ENCODE measurements at regions not wholly inside any gene's neighbourhood (a gene's known extent, or its start where the extent isn't known, plus 50 kb on each side); places are given as distances from the start of the nearest gene placed in this dataset.

GRCh38 chr16:86444261-86444660 is 66.1 kb upstream of the FOXF1 start:
- no peaks in the 10 kb centered on the region for H3K4me1 ChIP-seq (ENCODE audit: control insufficient read depth, insufficient read depth, low read length, unreplicated experiment)
- no peak overlapping the region for H3K4me3 ChIP-seq (ENCODE audit: low read depth, low read length)
- H3K27me3 ChIP-seq (ENCODE audit: insufficient read depth, low read length), result peaks cover 45% of the 10 kb centered on the region
- H3K79me2 ChIP-seq (ENCODE audit: control insufficient read depth, insufficient read depth, low read length, unreplicated experiment), result no peaks in the 10 kb centered on the region
- no peak overlapping the region for H2AFZ ChIP-seq (ENCODE audit: low read length, unreplicated experiment)
- H3K36me3 ChIP-seq (ENCODE audit: insufficient read depth, low read length), result no peaks in the 10 kb centered on the region
- no peak overlapping the region for H3K27ac ChIP-seq (ENCODE audit: low read depth, low read length)

- no peaks in the 10 kb centered on the region for H3K79me2 ChIP-seq (ENCODE audit: control insufficient read depth, insufficient read depth, low read length, unreplicated experiment)
- peaks cover 45% of the 10 kb centered on the region for H3K27me3 ChIP-seq (ENCODE audit: insufficient read depth, low read length)
- no peak overlapping the region for H3K27ac ChIP-seq (ENCODE audit: low read depth, low read length)
- no peaks in the 10 kb centered on the region for H3K36me3 ChIP-seq (ENCODE audit: insufficient read depth, low read length)
- H3K4me3 ChIP-seq (ENCODE audit: low read depth, low read length), result no peak overlapping the region
- no peaks in the 10 kb centered on the region for H3K4me1 ChIP-seq (ENCODE audit: control insufficient read depth, insufficient read depth, low read length, unreplicated experiment)
- H2AFZ ChIP-seq (ENCODE audit: low read length, unreplicated experiment), result no peak overlapping the region
Measured at GRCh38 chr16:86444661-86445060, 65.7 kb upstream of the FOXF1 start.

GRCh38 chr16:86446279-86446678 is 64.0 kb upstream of the FOXF1 start:
- no peaks in the 10 kb centered on the region for H3K79me2 ChIP-seq (ENCODE audit: control insufficient read depth, insufficient read depth, low read length, unreplicated experiment)

GRCh38 chr16:86447228-86447627 is 63.1 kb upstream of the FOXF1 start:
- no peaks in the 10 kb centered on the region for H3K36me3 ChIP-seq (ENCODE audit: insufficient read depth, low read length)
- H2AFZ ChIP-seq (ENCODE audit: low read length, unreplicated experiment), result no peak overlapping the region
- H3K27ac ChIP-seq (ENCODE audit: low read depth, low read length), result no peak overlapping the region
- H3K27me3 ChIP-seq (ENCODE audit: insufficient read depth, low read length), result peaks cover 51% of the 10 kb centered on the region
- no peaks in the 10 kb centered on the region for H3K4me1 ChIP-seq (ENCODE audit: control insufficient read depth, insufficient read depth, low read length, unreplicated experiment)
- no peaks in the 10 kb centered on the region for H3K79me2 ChIP-seq (ENCODE audit: control insufficient read depth, insufficient read depth, low read length, unreplicated experiment)
- H3K4me3 ChIP-seq (ENCODE audit: low read depth, low read length), result no peak overlapping the region

More at GRCh38 chr16:86446279-86446678, 64.0 kb upstream of the FOXF1 start:
- Histone ChIP-seq H3K36me3 (ENCODE audit: insufficient read depth, low read length) (no peaks in the 10 kb centered on the region), H3K27me3 (ENCODE audit: insufficient read depth, low read length) (peaks cover 51% of the 10 kb centered on the region), H3K4me3 (ENCODE audit: low read depth, low read length) (no peak overlapping the region), H3K4me1 (ENCODE audit: control insufficient read depth, insufficient read depth, low read length, unreplicated experiment) (no peaks in the 10 kb centered on the region), H3K27ac (ENCODE audit: low read depth, low read length) (no peak overlapping the region), H2AFZ (ENCODE audit: low read length, unreplicated experiment) (no peak overlapping the region)

GRCh38 chr16:86448306-86448890 is 61.9 kb upstream of the FOXF1 start:
- H2AFZ ChIP-seq (ENCODE audit: low read length, unreplicated experiment), result no peak overlapping the region
- no peaks in the 10 kb centered on the region for H3K36me3 ChIP-seq (ENCODE audit: insufficient read depth, low read length)
- H3K4me3 ChIP-seq (ENCODE audit: low read depth, low read length), result no peak overlapping the region
- H3K27ac ChIP-seq (ENCODE audit: low read depth, low read length), result no peak overlapping the region
- peaks cover 46% of the 10 kb centered on the region for H3K27me3 ChIP-seq (ENCODE audit: insufficient read depth, low read length)
- no peaks in the 10 kb centered on the region for H3K4me1 ChIP-seq (ENCODE audit: control insufficient read depth, insufficient read depth, low read length, unreplicated experiment)
- no peaks in the 10 kb centered on the region for H3K79me2 ChIP-seq (ENCODE audit: control insufficient read depth, insufficient read depth, low read length, unreplicated experiment)

GRCh38 chr16:86449446-86450095 is 60.8 kb upstream of the FOXF1 start:
- H3K79me2 ChIP-seq (ENCODE audit: control insufficient read depth, insufficient read depth, low read length, unreplicated experiment), result no peaks in the 10 kb centered on the region
- H2AFZ ChIP-seq (ENCODE audit: low read length, unreplicated experiment), result no peak overlapping the region
- H3K4me3 ChIP-seq (ENCODE audit: low read depth, low read length), result no peak overlapping the region
- no peaks in the 10 kb centered on the region for H3K4me1 ChIP-seq (ENCODE audit: control insufficient read depth, insufficient read depth, low read length, unreplicated experiment)
- no peak overlapping the region for H3K27ac ChIP-seq (ENCODE audit: low read depth, low read length)
- no peaks in the 10 kb centered on the region for H3K36me3 ChIP-seq (ENCODE audit: insufficient read depth, low read length)
- peaks cover 43% of the 10 kb centered on the region for H3K27me3 ChIP-seq (ENCODE audit: insufficient read depth, low read length)

- H2AFZ ChIP-seq (ENCODE audit: low read length, unreplicated experiment), result no peak overlapping the region
- no peaks in the 10 kb centered on the region for H3K36me3 ChIP-seq (ENCODE audit: insufficient read depth, low read length)
- no peaks in the 10 kb centered on the region for H3K4me1 ChIP-seq (ENCODE audit: control insufficient read depth, insufficient read depth, low read length, unreplicated experiment)
- H3K79me2 ChIP-seq (ENCODE audit: control insufficient read depth, insufficient read depth, low read length, unreplicated experiment), result no peaks in the 10 kb centered on the region
- H3K27me3 ChIP-seq (ENCODE audit: insufficient read depth, low read length), result peaks cover 43% of the 10 kb centered on the region
- H3K27ac ChIP-seq (ENCODE audit: low read depth, low read length), result no peak overlapping the region
- no peak overlapping the region for H3K4me3 ChIP-seq (ENCODE audit: low read depth, low read length)
Measured at GRCh38 chr16:86450691-86451090, 59.6 kb upstream of the FOXF1 start.

- H2AFZ ChIP-seq (ENCODE audit: low read length, unreplicated experiment), result no peak overlapping the region
- H3K27me3 ChIP-seq (ENCODE audit: insufficient read depth, low read length), result peaks cover 47% of the 10 kb centered on the region
- H3K27ac ChIP-seq (ENCODE audit: low read depth, low read length), result no peak overlapping the region
- no peak overlapping the region for H3K4me3 ChIP-seq (ENCODE audit: low read depth, low read length)
- no peaks in the 10 kb centered on the region for H3K36me3 ChIP-seq (ENCODE audit: insufficient read depth, low read length)
- H3K79me2 ChIP-seq (ENCODE audit: control insufficient read depth, insufficient read depth, low read length, unreplicated experiment), result no peaks in the 10 kb centered on the region
- no peaks in the 10 kb centered on the region for H3K4me1 ChIP-seq (ENCODE audit: control insufficient read depth, insufficient read depth, low read length, unreplicated experiment)
Measured at GRCh38 chr16:86452451-86452850, 57.9 kb upstream of the FOXF1 start.

GRCh38 chr16:86455116-86455515 is 55.2 kb upstream of the FOXF1 start:
- no peak overlapping the region for H3K27ac ChIP-seq (ENCODE audit: low read depth, low read length)
- H3K79me2 ChIP-seq (ENCODE audit: control insufficient read depth, insufficient read depth, low read length, unreplicated experiment), result no peaks in the 10 kb centered on the region
- H3K36me3 ChIP-seq (ENCODE audit: insufficient read depth, low read length), result no peaks in the 10 kb centered on the region
- no peak overlapping the region for H2AFZ ChIP-seq (ENCODE audit: low read length, unreplicated experiment)
- peaks cover 4% of the 10 kb centered on the region for H3K4me1 ChIP-seq (ENCODE audit: control insufficient read depth, insufficient read depth, low read length, unreplicated experiment)
- no peak overlapping the region for H3K4me3 ChIP-seq (ENCODE audit: low read depth, low read length)
- peaks cover 55% of the 10 kb centered on the region for H3K27me3 ChIP-seq (ENCODE audit: insufficient read depth, low read length)

- Histone ChIP-seq H3K27ac (ENCODE audit: low read depth, low read length) (no peak overlapping the region), H3K79me2 (ENCODE audit: control insufficient read depth, insufficient read depth, low read length, unreplicated experiment) (no peaks in the 10 kb centered on the region), H3K27me3 (ENCODE audit: insufficient read depth, low read length) (peaks cover 50% of the 10 kb centered on the region), H3K4me1 (ENCODE audit: control insufficient read depth, insufficient read depth, low read length, unreplicated experiment) (peaks cover 4% of the 10 kb centered on the region), H3K4me3 (ENCODE audit: low read depth, low read length) (no peak overlapping the region), H3K36me3 (ENCODE audit: insufficient read depth, low read length) (no peaks in the 10 kb centered on the region), H2AFZ (ENCODE audit: low read length, unreplicated experiment) (no peak overlapping the region)
Measured at GRCh38 chr16:86455640-86456039, 54.7 kb upstream of the FOXF1 start.

- H3K36me3 ChIP-seq (ENCODE audit: insufficient read depth, low read length), result no peaks in the 10 kb centered on the region
- no peaks in the 10 kb centered on the region for H3K79me2 ChIP-seq (ENCODE audit: control insufficient read depth, insufficient read depth, low read length, unreplicated experiment)
- H2AFZ ChIP-seq (ENCODE audit: low read length, unreplicated experiment), result no peak overlapping the region
- H3K4me1 ChIP-seq (ENCODE audit: control insufficient read depth, insufficient read depth, low read length, unreplicated experiment), result peaks cover 4% of the 10 kb centered on the region
- peaks cover 32% of the 10 kb centered on the region for H3K27me3 ChIP-seq (ENCODE audit: insufficient read depth, low read length)
- H3K27ac ChIP-seq (ENCODE audit: low read depth, low read length), result no peak overlapping the region
- no peak overlapping the region for H3K4me3 ChIP-seq (ENCODE audit: low read depth, low read length)
Measured at GRCh38 chr16:86457501-86458148, 52.7 kb upstream of the FOXF1 start.
